DND-41 (cell line): ENCODE measurements at regions not wholly inside any gene's neighbourhood (a gene's known extent, or its start where the extent isn't known, plus 50 kb on each side); places are given as distances from the start of the nearest gene placed in this dataset.

Source experiments
- EZH2 ChIP-seq: IDR thresholded peaks from 3 replicates; pipeline ENCODE4 v1.6.1; 2012; ENCODE audit warnings: borderline replicate concordance, low read depth, mild to moderate bottlenecking, moderate library complexity, low read length, inconsistent platforms; ENCODE audit not compliant: severe bottlenecking
- TF ChIP-seq, protein P1 (sequence below): IDR thresholded peaks from 2 replicates; pipeline ENCODE4 v1.5.1; 2012; ENCODE audit warnings: borderline replicate concordance, low read length, moderate library complexity, mild to moderate bottlenecking; ENCODE audit not compliant: poor library complexity, severe bottlenecking; ENCODE audit errors: extremely low read depth

- TF ChIP-seq, protein P1, sequence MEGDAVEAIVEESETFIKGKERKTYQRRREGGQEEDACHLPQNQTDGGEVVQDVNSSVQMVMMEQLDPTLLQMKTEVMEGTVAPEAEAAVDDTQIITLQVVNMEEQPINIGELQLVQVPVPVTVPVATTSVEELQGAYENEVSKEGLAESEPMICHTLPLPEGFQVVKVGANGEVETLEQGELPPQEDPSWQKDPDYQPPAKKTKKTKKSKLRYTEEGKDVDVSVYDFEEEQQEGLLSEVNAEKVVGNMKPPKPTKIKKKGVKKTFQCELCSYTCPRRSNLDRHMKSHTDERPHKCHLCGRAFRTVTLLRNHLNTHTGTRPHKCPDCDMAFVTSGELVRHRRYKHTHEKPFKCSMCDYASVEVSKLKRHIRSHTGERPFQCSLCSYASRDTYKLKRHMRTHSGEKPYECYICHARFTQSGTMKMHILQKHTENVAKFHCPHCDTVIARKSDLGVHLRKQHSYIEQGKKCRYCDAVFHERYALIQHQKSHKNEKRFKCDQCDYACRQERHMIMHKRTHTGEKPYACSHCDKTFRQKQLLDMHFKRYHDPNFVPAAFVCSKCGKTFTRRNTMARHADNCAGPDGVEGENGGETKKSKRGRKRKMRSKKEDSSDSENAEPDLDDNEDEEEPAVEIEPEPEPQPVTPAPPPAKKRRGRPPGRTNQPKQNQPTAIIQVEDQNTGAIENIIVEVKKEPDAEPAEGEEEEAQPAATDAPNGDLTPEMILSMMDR, result no peak
- TF ChIP-seq EZH2, result no peak
Measured at GRCh38 chr11:23727387-23727786, 769.5 kb upstream of the LUZP2 start.
